Adipocyte (in vitro differentiated cells): ENCODE measurements at regions not wholly inside any gene's neighbourhood (a gene's known extent, or its start where the extent isn't known, plus 50 kb on each side); places are given as distances from the start of the nearest gene placed in this dataset.
"Not testable (repeated sequence)": the region's sequence is repeated elsewhere in the genome, so short reads cannot be mapped to it uniquely, and the experiment has no call there.

Experiments
- DNase-seq: peaks from one replicate; pipeline ENCODE4 v3.0.0-alpha.2; 2015; ENCODE audit warnings: low read depth
- H3K27me3 ChIP-seq: replicated peaks from 2 replicates; pipeline ENCODE4 v1.7.0; 2013; ENCODE audit warnings: mild to moderate bottlenecking, low read length, moderate library complexity; ENCODE audit not compliant: control insufficient read depth, insufficient read depth
- H3K36me3 ChIP-seq: 2 replicates; pipeline ENCODE4 v1.7.0; 2013; ENCODE audit warnings: low read length, mild to moderate bottlenecking, moderate library complexity; ENCODE audit not compliant: control insufficient read depth, insufficient read depth, severe bottlenecking
- H3K4me1 ChIP-seq: 2 replicates; pipeline ENCODE4 v1.7.0; 2013; ENCODE audit warnings: mild to moderate bottlenecking, low read length, moderate library complexity; ENCODE audit not compliant: control insufficient read depth, insufficient read depth
- H3K4me3 ChIP-seq: 2 replicates; pipeline ENCODE4 v1.7.0; 2013; ENCODE audit warnings: mild to moderate bottlenecking, low read length, moderate library complexity
- H3K9ac ChIP-seq: 2 replicates; pipeline ENCODE4 v1.7.0; 2013; ENCODE audit warnings: mild to moderate bottlenecking, low read length, moderate library complexity
- H3K9me3 ChIP-seq: 2 replicates; pipeline ENCODE4 v1.7.0; 2013; ENCODE audit warnings: mild to moderate bottlenecking, low read length, moderate library complexity; ENCODE audit not compliant: control insufficient read depth

- H3K4me1 ChIP-seq = peaks cover 12% of the 10 kb centered on the region
- not testable (repeated sequence) for H3K9ac ChIP-seq, H3K36me3 ChIP-seq, H3K9me3 ChIP-seq, H3K4me3 ChIP-seq
- DNase-seq = peak; percentile 54
- H3K27me3 ChIP-seq = peaks cover 19% of the 10 kb centered on the region
Observed at GRCh38 chr20:48018851-48019250, 233.6 kb upstream of the SULF2 start.

- H3K9ac ChIP-seq = no peak overlapping the region
- DNase-seq = no peak
Observed at GRCh38 chr20:48017992-48018391, 232.7 kb upstream of the SULF2 start.

GRCh38 chr20:48017509-48017908 is 232.2 kb upstream of the SULF2 start:
- no peak for DNase-seq
- Histone ChIP-seq H3K36me3 (no peaks in the 10 kb centered on the region), H3K9ac (no peak overlapping the region), H3K9me3 (no peaks in the 10 kb centered on the region), H3K27me3 (peaks cover 19% of the 10 kb centered on the region), H3K4me3 (no peak overlapping the region), H3K4me1 (peaks cover 19% of the 10 kb centered on the region)

More at GRCh38 chr20:48017992-48018391, 232.7 kb upstream of the SULF2 start:
- Histone ChIP-seq H3K4me3 (no peak overlapping the region), H3K9me3 (no peaks in the 10 kb centered on the region), H3K36me3 (no peaks in the 10 kb centered on the region), H3K4me1 (peaks cover 16% of the 10 kb centered on the region), H3K27me3 (peaks cover 19% of the 10 kb centered on the region)

GRCh38 chr20:48015943-48016723 is 230.9 kb upstream of the SULF2 start:
- Histone ChIP-seq H3K4me1 (peaks cover 19% of the 10 kb centered on the region), H3K36me3 (no peaks in the 10 kb centered on the region), H3K4me3 (no peak overlapping the region), H3K9me3 (peaks cover 13% of the 10 kb centered on the region), H3K27me3 (peaks cover 12% of the 10 kb centered on the region), H3K9ac (no peak overlapping the region)
- peak; percentile 81 for DNase-seq

GRCh38 chr20:48015141-48015910 is 230.0 kb upstream of the SULF2 start:
- Histone ChIP-seq H3K27me3 (peaks cover 9% of the 10 kb centered on the region), H3K4me3 (no peak overlapping the region), H3K36me3 (no peaks in the 10 kb centered on the region), H3K4me1 (peaks cover 19% of the 10 kb centered on the region), H3K9ac (no peak overlapping the region), H3K9me3 (peaks cover 21% of the 10 kb centered on the region)
- peak; percentile 33 for DNase-seq

- Histone ChIP-seq H3K27me3 (no peaks in the 10 kb centered on the region), H3K36me3 (no peaks in the 10 kb centered on the region), H3K4me3 (no peak overlapping the region), H3K9ac (no peak overlapping the region), H3K9me3 (peaks cover 30% of the 10 kb centered on the region), H3K4me1 (peaks cover 34% of the 10 kb centered on the region)
- peak; percentile 59 for DNase-seq
Observed at GRCh38 chr20:48012401-48012974, 227.2 kb upstream of the SULF2 start.

GRCh38 chr20:48011025-48011424 is 225.7 kb upstream of the SULF2 start:
- Histone ChIP-seq H3K9me3 (peaks cover 30% of the 10 kb centered on the region), H3K9ac (no peak overlapping the region), H3K4me3 (no peak overlapping the region), H3K27me3 (no peaks in the 10 kb centered on the region), H3K36me3 (no peaks in the 10 kb centered on the region), H3K4me1 (peaks cover 30% of the 10 kb centered on the region)
- DNase-seq = no peak

- no peak for DNase-seq
- Histone ChIP-seq H3K36me3 (no peaks in the 10 kb centered on the region), H3K9ac (no peak overlapping the region), H3K27me3 (no peaks in the 10 kb centered on the region), H3K9me3 (peaks cover 30% of the 10 kb centered on the region), H3K4me3 (no peak overlapping the region), H3K4me1 (peaks cover 26% of the 10 kb centered on the region)
Observed at GRCh38 chr20:48010623-48011022, 225.3 kb upstream of the SULF2 start.

- Histone ChIP-seq H3K4me1 (peaks cover 26% of the 10 kb centered on the region), H3K9me3 (peaks cover 34% of the 10 kb centered on the region), H3K36me3 (no peaks in the 10 kb centered on the region), H3K4me3 (no peak overlapping the region), H3K27me3 (no peaks in the 10 kb centered on the region), H3K9ac (peak overlapping the region; percentile 50)
- peak; percentile 72 for DNase-seq
Observed at GRCh38 chr20:48008850-48009515, 223.7 kb upstream of the SULF2 start.

GRCh38 chr20:48007351-48007750 is 222.1 kb upstream of the SULF2 start:
- Histone ChIP-seq H3K4me1 (peaks cover 19% of the 10 kb centered on the region), H3K9ac (no peak overlapping the region), H3K4me3 (no peak overlapping the region), H3K36me3 (no peaks in the 10 kb centered on the region), H3K27me3 (peaks cover 2% of the 10 kb centered on the region), H3K9me3 (peaks cover 50% of the 10 kb centered on the region)
- no peak for DNase-seq
